Small intestine (tissue), 7 donors: ENCODE measurements at regions not wholly inside any gene's neighbourhood (a gene's known extent, or its start where the extent isn't known, plus 50 kb on each side); places are given as distances from the start of the nearest gene placed in this dataset.
"Not testable (repeated sequence)": the region's sequence is repeated elsewhere in the genome, so short reads cannot be mapped to it uniquely, and the experiment has no call there.

Experiments used
- DNase-seq, 2 donors: peaks; one replicate each; pipeline versions ENCODE4 v3.0.0 to v3.0.0-alpha.2; 2013
- FAIRE-seq: peaks from 2 replicates; lab custom pipeline; 2012; peaks lifted over from hg19 to GRCh38; lab: Jason Lieb, UNC
- H3K27ac ChIP-seq, 3 donors: one replicate each; pipeline ENCODE4 v1.5.1; 2013; ENCODE audit warnings: low read length in 2 of 3, mild to moderate bottlenecking in 2 of 3, control low read depth in 1 of 3, inconsistent platforms in 1 of 3, low read depth in 1 of 3, moderate library complexity in 1 of 3
- H3K27me3 ChIP-seq, 3 donors: one replicate each; pipeline ENCODE4 v1.6.1; 2013; ENCODE audit warnings: low read length in 3 of 3, inconsistent platforms in 1 of 3; ENCODE audit not compliant: control insufficient read depth in 3 of 3, insufficient read depth in 3 of 3
- H3K36me3 ChIP-seq, 3 donors: one replicate each; pipeline ENCODE4 v1.6.1; 2013; ENCODE audit warnings: low read length in 3 of 3, inconsistent platforms in 1 of 3, low read depth in 1 of 3, mild to moderate bottlenecking in 1 of 3, moderate library complexity in 1 of 3; ENCODE audit not compliant: control insufficient read depth in 3 of 3, insufficient read depth in 2 of 3
- H3K4me1 ChIP-seq, 3 donors: one replicate each; pipeline ENCODE4 v1.6.1; 2013; ENCODE audit warnings: low read length in 2 of 3, inconsistent platforms in 1 of 3, low read depth in 1 of 3, mild to moderate bottlenecking in 1 of 3, moderate library complexity in 1 of 3; ENCODE audit not compliant: control insufficient read depth in 3 of 3, insufficient read depth in 2 of 3
- H3K4me3 ChIP-seq, 3 donors: one replicate each; pipeline ENCODE4 v1.5.1; 2013; ENCODE audit warnings: low read length in 3 of 3, control low read depth in 1 of 3, inconsistent platforms in 1 of 3, low read depth in 1 of 3, mild to moderate bottlenecking in 1 of 3, moderate library complexity in 1 of 3
- H3K9me3 ChIP-seq, 2 donors: one replicate each; pipeline ENCODE4 v1.6.1; 2013; ENCODE audit warnings: low read depth in 1 of 2, low read length in 1 of 2; ENCODE audit not compliant: control insufficient read depth in 2 of 2, insufficient read depth in 1 of 2
- WGBS, 3 donors: extraction: QIAGEN DNeasy Blood & Tissue Kit; methylation state at CpG; one replicate each; pipeline ENCODE4 v1.1.7; 2013; 5-methylcytosine and 5-hydroxymethylcytosine counted together
- donor health status: healthy with polysubstance abuse.
- donor health status: control.
- donor health status: control.
- donor health status: Bipolar disorder and iron deficiency.
- donor health status: healthy.

DNA sequence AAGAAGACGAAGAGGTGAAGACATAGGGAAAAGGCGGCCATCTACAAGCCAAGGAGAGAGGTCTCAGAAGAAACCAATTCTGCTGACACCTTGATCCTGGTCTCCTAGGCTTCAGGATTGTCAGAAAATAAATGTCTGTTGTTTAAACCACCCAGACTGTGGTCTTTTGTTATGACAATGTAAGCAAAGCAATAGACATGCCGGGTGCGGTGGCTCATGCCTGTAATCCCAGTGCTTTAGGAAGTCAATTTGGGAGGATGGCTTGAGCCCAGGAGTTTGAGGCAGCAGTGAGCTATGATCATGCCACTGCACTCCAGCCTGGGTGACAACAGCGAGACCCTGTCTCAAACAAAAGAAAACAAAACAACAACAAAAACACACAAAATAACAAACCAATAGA, 64.4 kb downstream of the HAPSTR1 start:
- Histone ChIP-seq H3K27ac (no peak overlapping the region), H3K4me3 (no peak overlapping the region), H3K27me3 (peaks cover 0 to 5% (median 4%) of the 10 kb centered on the region in 3 donors), H3K4me1 (no peaks in the 10 kb centered on the region), H3K9me3 (no peaks in the 10 kb centered on the region), H3K36me3 (no peaks in the 10 kb centered on the region)
- FAIRE-seq (no peak), DNase-seq (no peak)
- 79 to 87% (median 86%) methylated on average over 5 of the region's 5 CpGs for WGBS, 3 donors

GRCh38 chr16:9159839-9160550, 68.6 kb downstream of the HAPSTR1 start:
- Histone ChIP-seq H3K4me1 (no peaks in the 10 kb centered on the region), H3K27ac (no peak overlapping the region), H3K27me3 (peaks cover 0 to under 1% (median 0%) of the 10 kb centered on the region in 3 donors), H3K4me3 (no peak overlapping the region), H3K9me3 (no peaks in the 10 kb centered on the region), H3K36me3 (no peaks in the 10 kb centered on the region)
- FAIRE-seq (no peak), DNase-seq (peak; percentile 72 to 73)
- 7 to 12% (median 7%) methylated on average over 15 of the region's 15 CpGs for WGBS, 3 donors

GRCh38 chr16:9160551-9160911, 69.1 kb downstream of the HAPSTR1 start:
- FAIRE-seq, result no peak
- Histone ChIP-seq H3K36me3 (no peaks in the 10 kb centered on the region), H3K4me3 (no peak overlapping the region), H3K9me3 (no peaks in the 10 kb centered on the region), H3K4me1 (no peaks in the 10 kb centered on the region), H3K27ac (no peak overlapping the region), H3K27me3 (no peaks in the 10 kb centered on the region)
- no peak for DNase-seq
- 69 to 81% (median 70%) methylated on average over 12 to 13 of the region's 13 CpGs for WGBS, 3 donors

DNA sequence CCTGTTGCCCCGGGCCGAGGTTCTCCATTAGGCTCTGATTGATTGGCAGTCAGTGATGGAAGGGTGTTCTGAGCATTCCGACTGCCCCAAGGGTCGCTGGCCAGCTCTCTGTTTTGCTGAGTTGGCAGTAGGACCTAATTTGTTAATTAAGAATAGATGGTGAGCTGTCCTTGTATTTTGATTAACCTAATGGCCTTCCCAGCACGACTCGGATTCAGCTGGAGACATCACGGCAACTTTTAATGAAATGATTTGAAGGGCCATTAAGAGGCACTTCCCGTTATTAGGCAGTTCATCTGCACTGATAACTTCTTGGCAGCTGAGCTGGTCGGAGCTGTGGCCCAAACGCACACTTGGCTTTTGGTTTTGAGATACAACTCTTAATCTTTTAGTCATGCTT, 74.2 kb downstream of the HAPSTR1 start:
- H3K4me1 ChIP-seq, result no peaks in the 10 kb centered on the region
- 69 to 72% (median 71%) methylated on average over 10 of the region's 10 CpGs for WGBS, 3 donors
- no peak for DNase-seq
- no peaks in the 10 kb centered on the region for H3K9me3 ChIP-seq
- H3K4me3 ChIP-seq, result no peak overlapping the region
- no peak overlapping the region for H3K27ac ChIP-seq
- H3K27me3 ChIP-seq, result no peaks in the 10 kb centered on the region
- no peak for FAIRE-seq
- H3K36me3 ChIP-seq, result no peaks in the 10 kb centered on the region

GRCh38 chr16:9166326-9166993, 75.0 kb downstream of the HAPSTR1 start:
- FAIRE-seq, H3K9me3 ChIP-seq, H3K27me3 ChIP-seq, H3K4me3 ChIP-seq, H3K36me3 ChIP-seq, H3K4me1 ChIP-seq, DNase-seq, H3K27ac ChIP-seq: not testable (repeated sequence)
- WGBS, 3 donors, result 76 to 80% (median 78%) methylated on average over 19 to 21 of the region's 24 CpGs

- Histone ChIP-seq H3K27ac (no peak overlapping the region), H3K36me3 (no peaks in the 10 kb centered on the region), H3K4me1 (no peaks in the 10 kb centered on the region), H3K4me3 (no peak overlapping the region), H3K27me3 (no peaks in the 10 kb centered on the region), H3K9me3 (peaks cover 0 to 4% of the 10 kb centered on the region in 2 donors)
- DNase-seq (no peak), FAIRE-seq (no peak)
- 86 to 89% (median 89%) methylated on average over 7 of the region's 7 CpGs for WGBS, 3 donors
Measured at GRCh38 chr16:9169094-9169493, 77.7 kb downstream of the HAPSTR1 start.

DNA sequence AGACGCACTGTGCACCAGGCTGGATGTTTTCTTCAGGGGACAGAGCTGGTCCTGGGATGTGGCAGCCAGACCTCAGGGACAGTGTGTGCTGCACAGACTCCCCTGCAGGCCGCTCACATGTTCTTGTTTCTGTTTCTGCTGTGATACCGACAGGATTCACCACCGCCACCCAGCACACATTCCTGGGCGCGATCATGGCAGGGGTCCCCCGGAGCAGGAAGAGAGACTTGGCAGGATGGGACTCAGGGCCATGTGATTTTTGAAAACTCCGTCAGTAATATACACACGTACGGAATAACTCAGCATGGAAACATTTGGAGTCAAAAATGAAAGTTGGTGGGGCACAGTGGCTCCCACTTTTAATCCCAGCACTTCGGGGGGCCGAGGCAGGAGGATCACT, 79.0 kb downstream of the HAPSTR1 start:
- H3K4me3 ChIP-seq, result no peak overlapping the region
- no peaks in the 10 kb centered on the region for H3K4me1 ChIP-seq
- no peak for FAIRE-seq
- WGBS, 3 donors, result 77 to 89% (median 84%) methylated on average over 12 of the region's 12 CpGs
- peak overlapping the region in 1 of 3 donors; percentile 37 for H3K27ac ChIP-seq
- DNase-seq, result no peak
- H3K36me3 ChIP-seq, result no peaks in the 10 kb centered on the region
- peaks cover 0 to 4% of the 10 kb centered on the region in 2 donors for H3K9me3 ChIP-seq
- no peaks in the 10 kb centered on the region for H3K27me3 ChIP-seq

- H3K4me1 ChIP-seq, result no peaks in the 10 kb centered on the region
- DNase-seq, result no peak
- peaks cover 0 to 4% of the 10 kb centered on the region in 2 donors for H3K9me3 ChIP-seq
- H3K36me3 ChIP-seq, result no peaks in the 10 kb centered on the region
- FAIRE-seq, result no peak
- H3K27ac ChIP-seq, result no peak overlapping the region
- H3K4me3 ChIP-seq, result no peak overlapping the region
- 44 to 58% (median 51%) methylated on average over 9 of the region's 9 CpGs for WGBS, 3 donors
- H3K27me3 ChIP-seq, result no peaks in the 10 kb centered on the region
Measured at GRCh38 chr16:9176547-9177418, 85.3 kb downstream of the HAPSTR1 start.
